ENCODE measurements at regions not wholly inside any gene's neighbourhood (a gene's known extent, or its start where the extent isn't known, plus 50 kb on each side); places are given as distances from the start of the nearest gene placed in this dataset.

DNA sequence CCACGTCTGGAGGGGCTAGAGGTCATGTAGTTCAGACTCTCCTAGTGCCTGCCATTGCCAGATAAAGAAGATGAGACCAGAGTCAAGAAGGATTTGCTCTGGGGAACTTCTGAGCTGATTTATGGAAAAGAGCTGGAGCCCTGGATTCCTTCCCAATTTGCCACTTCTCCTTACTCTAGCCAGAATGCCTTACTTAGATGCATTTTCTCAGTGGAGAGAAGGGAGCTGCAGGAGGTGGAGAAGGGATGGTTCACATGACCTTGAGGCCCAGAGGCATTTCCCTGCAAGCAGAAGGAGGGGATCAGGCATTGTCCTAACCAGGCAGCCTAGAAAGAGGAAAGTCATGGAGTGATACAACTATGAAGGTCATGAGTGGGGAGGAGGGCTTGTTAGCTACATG lies 122.2 kb downstream of the UNC5CL start:
- TF ChIP-seq, protein P1, sequence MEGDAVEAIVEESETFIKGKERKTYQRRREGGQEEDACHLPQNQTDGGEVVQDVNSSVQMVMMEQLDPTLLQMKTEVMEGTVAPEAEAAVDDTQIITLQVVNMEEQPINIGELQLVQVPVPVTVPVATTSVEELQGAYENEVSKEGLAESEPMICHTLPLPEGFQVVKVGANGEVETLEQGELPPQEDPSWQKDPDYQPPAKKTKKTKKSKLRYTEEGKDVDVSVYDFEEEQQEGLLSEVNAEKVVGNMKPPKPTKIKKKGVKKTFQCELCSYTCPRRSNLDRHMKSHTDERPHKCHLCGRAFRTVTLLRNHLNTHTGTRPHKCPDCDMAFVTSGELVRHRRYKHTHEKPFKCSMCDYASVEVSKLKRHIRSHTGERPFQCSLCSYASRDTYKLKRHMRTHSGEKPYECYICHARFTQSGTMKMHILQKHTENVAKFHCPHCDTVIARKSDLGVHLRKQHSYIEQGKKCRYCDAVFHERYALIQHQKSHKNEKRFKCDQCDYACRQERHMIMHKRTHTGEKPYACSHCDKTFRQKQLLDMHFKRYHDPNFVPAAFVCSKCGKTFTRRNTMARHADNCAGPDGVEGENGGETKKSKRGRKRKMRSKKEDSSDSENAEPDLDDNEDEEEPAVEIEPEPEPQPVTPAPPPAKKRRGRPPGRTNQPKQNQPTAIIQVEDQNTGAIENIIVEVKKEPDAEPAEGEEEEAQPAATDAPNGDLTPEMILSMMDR (IDR thresholded peaks at IDR 0.05), result no peak
- no peak for TF ChIP-seq POLR2A (IDR thresholded peaks at IDR 0.05)

Measured in right lobe of liver (tissue), 4 donors.